GM19397 (cell line): ENCODE measurements at regions not wholly inside any gene's neighbourhood (a gene's known extent, or its start where the extent isn't known, plus 50 kb on each side); places are given as distances from the start of the nearest gene placed in this dataset.

Experiments used
- ATAC-seq: cut with Tn5 transposase; IDR thresholded peaks from one replicate; pipeline ENCODE4 v1.9.1; 2021; ENCODE audit warnings: mild to moderate bottlenecking, moderate library complexity; ENCODE audit not compliant: unreplicated experiment

GRCh38 chr10:58885146-58885545, 291.3 kb upstream of the PHYHIPL start:
- no peak for ATAC-seq

DNA sequence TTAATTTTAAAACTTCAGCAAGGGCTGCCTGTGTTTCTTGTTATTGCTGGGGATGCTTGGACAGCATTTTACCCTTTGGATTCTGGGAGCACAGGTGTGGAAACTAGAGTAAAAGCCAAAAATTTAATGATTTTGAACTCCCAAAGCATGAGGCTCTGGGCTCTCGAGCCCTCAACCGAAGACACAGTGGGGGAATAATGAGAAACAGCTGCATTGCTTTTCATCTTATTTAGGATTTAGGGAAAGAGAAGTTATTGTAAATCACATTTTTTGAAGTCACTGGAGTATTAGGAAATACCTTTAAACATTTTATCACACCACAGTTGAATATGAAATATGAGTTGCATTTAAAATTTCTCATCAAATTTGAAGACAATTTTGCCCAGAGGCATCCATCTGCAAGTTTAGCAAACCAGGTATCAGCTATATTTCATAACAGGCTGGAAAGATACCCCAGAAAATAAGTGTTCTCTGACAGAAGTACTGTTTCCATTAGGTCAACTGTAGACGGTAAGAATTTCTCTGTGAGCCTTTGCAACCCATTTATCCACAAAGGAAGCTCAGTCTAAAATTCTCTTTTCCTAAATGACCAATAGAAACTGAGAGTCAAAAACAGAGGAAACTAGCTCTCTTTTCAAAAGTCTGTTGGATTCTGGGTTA, 290.6 kb upstream of the PHYHIPL start:
- no peak for ATAC-seq

GRCh38 chr10:58886406-58886805, 290.0 kb upstream of the PHYHIPL start:
- no peak for ATAC-seq

DNA sequence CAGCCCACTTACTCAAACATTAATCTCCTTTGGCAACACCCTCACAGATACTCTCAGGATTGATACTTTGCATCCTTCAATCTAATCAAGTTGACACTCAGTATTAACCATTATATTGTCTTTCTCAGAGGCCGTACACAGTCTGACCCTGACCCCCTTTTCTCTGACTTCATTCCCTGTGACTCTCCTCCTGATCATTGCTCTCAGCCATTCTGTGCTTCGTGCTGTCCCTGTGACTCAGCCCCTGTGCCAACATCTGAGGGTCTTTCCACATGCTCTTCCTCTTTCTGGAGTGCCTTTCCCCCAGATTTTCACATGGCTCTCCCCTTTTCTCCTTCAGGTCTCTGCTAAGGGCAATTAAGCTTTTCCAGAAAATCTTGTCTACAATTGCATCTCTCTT, 289.0 kb upstream of the PHYHIPL start:
- no peak for ATAC-seq

DNA sequence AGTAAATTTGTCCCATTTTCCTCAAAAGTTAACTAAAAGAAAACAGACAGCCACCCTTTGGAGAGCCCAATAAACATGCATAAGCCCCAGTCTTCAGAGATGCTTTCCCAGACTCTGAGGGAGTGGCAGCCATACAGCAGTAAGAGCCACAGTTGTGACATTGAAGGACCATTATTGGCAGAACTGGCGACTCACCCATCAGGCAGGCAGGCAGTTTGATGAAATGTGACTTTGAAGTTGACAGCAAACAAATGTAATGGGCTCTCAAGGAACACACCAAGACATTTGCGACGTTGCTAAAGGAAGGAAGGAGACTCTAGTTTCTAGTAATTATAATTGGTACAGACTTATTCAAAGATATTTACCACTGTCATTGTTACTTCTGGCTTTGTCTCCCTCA, 287.5 kb upstream of the PHYHIPL start:
- ATAC-seq, result no peak

DNA sequence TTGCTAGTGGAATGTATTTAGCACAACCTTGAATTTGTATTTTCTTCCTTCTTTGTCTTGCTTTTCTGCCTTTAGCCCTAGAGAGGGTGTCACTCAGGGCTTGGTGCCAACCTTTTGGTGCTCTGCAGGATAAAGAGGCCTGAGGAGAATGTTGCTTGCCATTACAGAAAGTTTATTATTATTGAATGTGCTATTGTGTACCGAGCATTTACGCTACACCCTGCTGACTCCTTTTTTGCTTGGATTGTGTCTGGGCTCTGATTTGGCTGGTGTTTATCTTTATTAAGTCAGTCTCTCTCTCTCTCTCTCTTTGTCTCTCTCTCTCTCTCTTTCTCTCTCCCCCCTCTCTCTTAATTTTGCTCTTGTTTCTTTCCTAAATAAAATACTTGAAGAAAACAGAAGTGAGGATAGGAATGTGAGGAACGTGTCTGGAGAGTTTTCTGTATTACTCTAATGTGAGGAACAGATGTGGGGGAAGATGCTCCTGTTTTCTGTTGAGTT, 284.4 kb upstream of the PHYHIPL start:
- ATAC-seq, result no peak

- ATAC-seq, result no peak
These were observed 281.5 kb upstream of the PHYHIPL start for GRCh38 chr10:58894929-58895328.

DNA sequence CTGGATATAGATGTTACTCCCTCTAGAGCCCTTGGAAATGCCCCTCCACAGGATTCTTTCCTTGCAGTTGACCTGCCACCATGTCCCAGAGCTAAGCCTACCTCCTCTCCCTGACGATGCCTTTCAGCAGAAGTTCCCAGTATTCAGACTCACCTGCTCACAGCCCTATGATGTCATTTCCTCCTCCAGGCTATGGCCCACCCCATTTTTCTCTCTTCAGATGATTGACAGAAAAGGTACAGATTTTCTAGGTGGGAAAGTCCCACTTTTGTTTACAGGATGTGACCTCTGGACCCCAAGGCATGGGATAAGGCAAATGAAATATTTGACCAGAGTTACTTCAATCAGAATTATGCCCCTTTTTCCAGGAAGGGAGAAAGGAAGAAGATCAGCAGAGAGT, 280.2 kb upstream of the PHYHIPL start:
- ATAC-seq, result no peak

GRCh38 chr10:58897236-58897635, 279.2 kb upstream of the PHYHIPL start:
- no peak for ATAC-seq

GRCh38 chr10:58897708-58898107, 278.7 kb upstream of the PHYHIPL start:
- no peak for ATAC-seq

GRCh38 chr10:58898854-58899573, 277.4 kb upstream of the PHYHIPL start:
- no peak for ATAC-seq

- ATAC-seq, result no peak
These were observed 275.3 kb upstream of the PHYHIPL start for GRCh38 chr10:58901092-58901646.

DNA sequence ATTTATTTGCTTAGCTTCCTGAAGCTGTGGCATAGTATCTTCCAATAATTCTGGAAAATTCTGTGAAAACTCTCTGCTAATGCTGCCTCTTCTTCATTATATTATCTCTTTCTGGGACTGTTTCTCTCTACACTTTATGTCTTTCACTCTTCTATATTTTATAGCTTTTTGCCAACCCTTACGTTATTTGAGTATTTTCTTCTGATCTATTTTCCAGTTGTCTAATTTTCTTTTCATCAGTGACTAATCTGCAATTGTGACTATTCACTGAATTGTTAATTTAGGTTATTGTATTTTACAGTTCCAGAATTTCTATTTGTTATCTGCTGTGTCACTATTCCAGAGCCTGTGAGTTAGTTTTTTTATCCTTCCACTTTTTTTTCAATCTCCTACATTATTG, 273.4 kb upstream of the PHYHIPL start:
- ATAC-seq, result no peak

- no peak for ATAC-seq
These were observed 266.6 kb upstream of the PHYHIPL start for GRCh38 chr10:58909881-58910280.

DNA sequence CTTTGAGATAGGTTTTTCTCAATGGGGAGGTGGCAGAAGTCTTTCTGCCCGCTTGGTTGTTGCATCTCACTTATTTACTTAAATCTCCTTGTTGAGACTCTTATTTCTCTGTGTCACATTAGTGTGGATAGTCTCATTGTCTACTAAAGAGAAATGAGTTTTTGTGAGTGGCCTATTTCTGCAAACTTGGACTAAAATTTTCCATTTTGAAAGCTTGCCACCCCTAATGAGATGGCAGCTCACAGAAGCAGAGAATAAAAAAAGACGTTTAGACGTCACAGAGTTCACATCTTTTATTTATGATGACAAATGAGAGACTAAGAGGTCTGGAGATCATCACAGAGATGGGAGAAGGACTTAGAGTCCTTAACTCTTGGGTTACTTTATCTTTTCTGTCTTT, 262.7 kb upstream of the PHYHIPL start:
- ATAC-seq, result no peak

GRCh38 chr10:58918887-58919286, 257.6 kb upstream of the PHYHIPL start:
- no peak for ATAC-seq

- no peak for ATAC-seq
These were observed 256.4 kb upstream of the PHYHIPL start for GRCh38 chr10:58919927-58920654.

- no peak for ATAC-seq
These were observed 255.8 kb upstream of the PHYHIPL start for GRCh38 chr10:58920655-58921003.

GRCh38 chr10:58921421-58921855, 255.0 kb upstream of the PHYHIPL start:
- no peak for ATAC-seq

DNA sequence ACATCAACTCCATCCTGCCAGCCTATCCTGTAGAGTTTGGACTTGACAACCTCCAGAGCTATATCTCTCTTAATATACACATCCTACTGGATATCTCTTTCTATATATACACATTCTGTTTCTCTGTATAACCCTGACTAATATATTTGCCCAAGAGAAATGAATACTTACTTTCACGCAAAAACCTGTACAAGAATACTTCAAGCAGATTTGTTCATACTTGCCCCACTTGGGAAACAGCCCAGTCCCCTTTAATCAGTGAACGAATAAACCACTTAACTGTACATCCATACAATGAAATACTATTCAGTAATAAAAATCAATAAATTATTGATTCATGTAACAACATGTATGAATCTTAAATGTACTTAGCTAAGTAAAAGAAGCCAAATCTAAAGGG, 251.1 kb upstream of the PHYHIPL start:
- no peak for ATAC-seq

GRCh38 chr10:58930500-58930899, 245.9 kb upstream of the PHYHIPL start:
- no peak for ATAC-seq

DNA sequence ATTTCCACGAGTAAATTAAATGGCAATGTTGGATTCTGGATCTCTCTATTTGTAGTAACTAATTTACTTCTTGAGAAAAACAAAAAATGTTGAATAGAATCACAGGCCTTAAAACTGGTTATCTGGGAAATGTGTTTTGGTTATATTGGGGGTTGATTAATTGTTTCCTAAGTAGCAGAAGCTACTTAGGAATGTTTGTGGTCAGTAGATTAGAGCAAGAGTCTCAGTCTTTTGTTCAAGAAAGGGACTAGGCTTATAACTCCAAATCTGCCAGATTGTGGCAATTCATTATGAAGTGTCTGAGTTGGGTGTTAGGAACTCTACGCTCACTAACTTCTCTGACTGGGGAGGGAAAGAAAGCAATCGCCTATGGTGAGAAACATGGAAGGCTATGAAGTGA, 244.3 kb upstream of the PHYHIPL start:
- ATAC-seq, result no peak
